GM18858 (cell line): ENCODE measurements at regions not wholly inside any gene's neighbourhood (a gene's known extent, or its start where the extent isn't known, plus 50 kb on each side); places are given as distances from the start of the nearest gene placed in this dataset.
A peak's percentile ranks its signal among the peaks of the same experiment; 100 is the strongest.

Experiments used
- ATAC-seq: cut with Tn5 transposase; IDR thresholded peaks from one replicate; pipeline ENCODE4 v1.9.1; 2021; ENCODE audit not compliant: unreplicated experiment

- ATAC-seq: no peak
Measured at GRCh38 chr14:62133776-62134550, 371.7 kb downstream of the SNAPC1 start.

GRCh38 chr14:62138593-62138992 lies 376.4 kb downstream of the SNAPC1 start:
- no peak for ATAC-seq

GRCh38 chr14:62141139-62141538 lies 378.9 kb downstream of the SNAPC1 start:
- ATAC-seq: no peak

- no peak for ATAC-seq
Measured at GRCh38 chr14:62143245-62143644, 381.0 kb downstream of the SNAPC1 start.

GRCh38 chr14:62144863-62145262 lies 382.6 kb downstream of the SNAPC1 start:
- ATAC-seq: no peak

- ATAC-seq: no peak
Measured at GRCh38 chr14:62146030-62146429, 383.8 kb downstream of the SNAPC1 start.

GRCh38 chr14:62156052-62156451 lies 393.8 kb downstream of the SNAPC1 start:
- no peak for ATAC-seq

- no peak for ATAC-seq
Measured at GRCh38 chr14:62158779-62159178, 396.6 kb downstream of the SNAPC1 start.

- ATAC-seq: no peak
Measured at GRCh38 chr14:62159314-62159713, 397.1 kb downstream of the SNAPC1 start.

- ATAC-seq: no peak
Measured at GRCh38 chr14:62162998-62163589, 400.9 kb downstream of the SNAPC1 start.

GRCh38 chr14:62168564-62169155 lies 406.4 kb downstream of the SNAPC1 start:
- ATAC-seq: no peak

- ATAC-seq: peak; percentile 53
Measured at GRCh38 chr14:62179367-62180018, 417.3 kb downstream of the SNAPC1 start.

- ATAC-seq: no peak
Measured at GRCh38 chr14:62181591-62181990, 419.4 kb downstream of the SNAPC1 start.

- ATAC-seq: no peak
Measured at GRCh38 chr14:62185078-62185477, 422.9 kb downstream of the SNAPC1 start.

GRCh38 chr14:62187265-62187664 lies 425.0 kb downstream of the SNAPC1 start:
- no peak for ATAC-seq

GRCh38 chr14:62189698-62190097 lies 427.5 kb downstream of the SNAPC1 start:
- ATAC-seq: no peak

- no peak for ATAC-seq
Measured at GRCh38 chr14:62206456-62206855, 444.2 kb downstream of the SNAPC1 start.

GRCh38 chr14:62209287-62209899 lies 447.2 kb downstream of the SNAPC1 start:
- ATAC-seq: no peak

- peak; percentile 56 for ATAC-seq
Measured at GRCh38 chr14:62213516-62213915, 451.3 kb downstream of the SNAPC1 start.

- no peak for ATAC-seq
Measured at GRCh38 chr14:62216121-62216520, 453.9 kb downstream of the SNAPC1 start.

- ATAC-seq: no peak
Measured at GRCh38 chr14:62234849-62235248, 472.6 kb downstream of the SNAPC1 start.
